ENCODE measurements at regions not wholly inside any gene's neighbourhood (a gene's known extent, or its start where the extent isn't known, plus 50 kb on each side); places are given as distances from the start of the nearest gene placed in this dataset.

DNA sequence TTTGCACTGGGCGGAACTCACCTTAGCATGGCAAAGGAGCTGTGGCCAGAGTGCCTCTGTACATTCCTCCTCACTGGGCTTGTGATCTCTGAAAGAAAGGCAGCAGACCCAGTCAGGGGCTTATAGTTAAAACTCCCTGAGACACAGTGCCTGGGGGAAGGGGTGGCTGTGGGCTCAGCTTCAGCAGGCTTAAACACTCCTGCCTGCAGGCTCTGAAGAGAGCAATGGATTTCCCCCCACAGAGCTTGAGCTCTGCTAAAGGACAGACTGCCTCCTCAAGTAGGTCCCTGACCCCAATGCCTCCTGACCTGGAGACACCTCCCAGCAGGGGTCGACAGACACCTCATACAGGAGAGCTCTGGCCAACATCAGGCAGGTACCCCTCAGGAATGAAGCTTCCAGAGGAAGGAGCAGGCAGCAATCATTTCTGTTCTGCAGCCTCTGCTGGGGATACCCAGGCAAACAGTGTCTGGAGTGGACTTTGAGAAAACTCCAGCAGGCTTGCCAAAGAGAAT lies 327.5 kb upstream of the SLC16A7 start:
- DNase-seq, result no peak
- TF ChIP-seq, protein P1, sequence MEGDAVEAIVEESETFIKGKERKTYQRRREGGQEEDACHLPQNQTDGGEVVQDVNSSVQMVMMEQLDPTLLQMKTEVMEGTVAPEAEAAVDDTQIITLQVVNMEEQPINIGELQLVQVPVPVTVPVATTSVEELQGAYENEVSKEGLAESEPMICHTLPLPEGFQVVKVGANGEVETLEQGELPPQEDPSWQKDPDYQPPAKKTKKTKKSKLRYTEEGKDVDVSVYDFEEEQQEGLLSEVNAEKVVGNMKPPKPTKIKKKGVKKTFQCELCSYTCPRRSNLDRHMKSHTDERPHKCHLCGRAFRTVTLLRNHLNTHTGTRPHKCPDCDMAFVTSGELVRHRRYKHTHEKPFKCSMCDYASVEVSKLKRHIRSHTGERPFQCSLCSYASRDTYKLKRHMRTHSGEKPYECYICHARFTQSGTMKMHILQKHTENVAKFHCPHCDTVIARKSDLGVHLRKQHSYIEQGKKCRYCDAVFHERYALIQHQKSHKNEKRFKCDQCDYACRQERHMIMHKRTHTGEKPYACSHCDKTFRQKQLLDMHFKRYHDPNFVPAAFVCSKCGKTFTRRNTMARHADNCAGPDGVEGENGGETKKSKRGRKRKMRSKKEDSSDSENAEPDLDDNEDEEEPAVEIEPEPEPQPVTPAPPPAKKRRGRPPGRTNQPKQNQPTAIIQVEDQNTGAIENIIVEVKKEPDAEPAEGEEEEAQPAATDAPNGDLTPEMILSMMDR (IDR thresholded peaks at IDR 0.05; ENCODE audit: borderline replicate concordance), result no peak
- intact Hi-C loops (cut with micrococcal nuclease), result no loop called here
- peaks cover 42% of the 10 kb centered on the region for H3K9me3 ChIP-seq (replicated peaks)
- no peaks in the 10 kb centered on the region for H3K36me3 ChIP-seq
- no peaks in the 10 kb centered on the region for H3K4me1 ChIP-seq
- H3K27ac ChIP-seq (replicated peaks), result no peak overlapping the region
- H3K4me3 ChIP-seq, result no peak overlapping the region
- no peaks in the 10 kb centered on the region for H3K27me3 ChIP-seq (ENCODE audit: low read depth)

DNA sequence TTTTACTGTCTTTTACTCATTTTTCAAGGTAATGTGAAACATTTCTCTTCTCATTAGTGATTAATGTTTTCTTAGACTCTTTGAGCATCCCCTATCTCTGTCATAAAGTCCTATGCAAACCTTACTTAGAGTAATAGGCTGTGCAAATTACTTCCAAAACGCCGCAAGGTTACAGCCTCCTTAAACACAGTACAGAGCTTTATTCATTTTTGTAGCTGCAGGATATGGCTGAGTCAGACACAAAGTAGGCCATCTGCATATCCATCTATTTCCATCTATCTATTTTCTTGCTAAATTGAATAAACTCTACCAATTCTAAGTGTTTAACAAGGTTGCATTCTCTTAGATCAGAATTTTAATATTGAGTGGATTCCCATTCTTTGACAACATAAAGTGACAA lies 335.6 kb upstream of the SLC16A7 start:
- no peak for DNase-seq
- no peak overlapping the region for H3K27ac ChIP-seq (replicated peaks)
- H3K4me3 ChIP-seq, result no peak overlapping the region
- intact Hi-C loops (cut with micrococcal nuclease), result no loop called here
- H3K27me3 ChIP-seq (ENCODE audit: low read depth), result no peaks in the 10 kb centered on the region
- no peaks in the 10 kb centered on the region for H3K4me1 ChIP-seq
- TF ChIP-seq, protein P1 (IDR thresholded peaks at IDR 0.05; ENCODE audit: borderline replicate concordance), result no peak
- H3K36me3 ChIP-seq, result no peaks in the 10 kb centered on the region
- peaks cover 11% of the 10 kb centered on the region for H3K9me3 ChIP-seq (replicated peaks)

DNA sequence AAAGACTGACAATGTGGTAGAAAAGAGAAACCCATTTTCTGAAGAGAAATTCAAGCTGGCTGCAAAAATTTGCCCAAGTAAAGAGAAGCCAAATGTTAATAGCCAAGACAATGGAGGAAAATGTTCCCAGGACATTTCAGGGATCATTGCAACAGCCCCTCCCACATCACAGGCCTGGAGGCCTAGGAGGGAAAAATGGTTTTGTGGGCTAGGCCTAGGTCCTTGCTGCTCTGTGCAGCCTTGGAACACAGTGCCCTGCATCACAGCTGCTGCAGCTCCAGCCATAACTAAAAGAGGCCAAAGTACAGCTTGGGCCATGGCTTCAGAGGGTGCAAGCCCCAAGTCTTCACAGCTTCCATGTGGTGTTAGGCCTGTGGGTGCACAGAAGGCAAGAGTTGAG lies 332.4 kb upstream of the LRIG3 start:
- H3K9me3 ChIP-seq (replicated peaks), result peaks cover 49% of the 10 kb centered on the region
- no peak overlapping the region for H3K27ac ChIP-seq (replicated peaks)
- H3K27me3 ChIP-seq (ENCODE audit: low read depth), result no peaks in the 10 kb centered on the region
- no peak overlapping the region for H3K4me3 ChIP-seq
- TF ChIP-seq, protein P1 (IDR thresholded peaks at IDR 0.05; ENCODE audit: borderline replicate concordance), result no peak
- H3K36me3 ChIP-seq, result no peaks in the 10 kb centered on the region
- intact Hi-C loops (cut with micrococcal nuclease), result no loop called here
- H3K4me1 ChIP-seq, result no peaks in the 10 kb centered on the region
- DNase-seq, result no peak

DNA sequence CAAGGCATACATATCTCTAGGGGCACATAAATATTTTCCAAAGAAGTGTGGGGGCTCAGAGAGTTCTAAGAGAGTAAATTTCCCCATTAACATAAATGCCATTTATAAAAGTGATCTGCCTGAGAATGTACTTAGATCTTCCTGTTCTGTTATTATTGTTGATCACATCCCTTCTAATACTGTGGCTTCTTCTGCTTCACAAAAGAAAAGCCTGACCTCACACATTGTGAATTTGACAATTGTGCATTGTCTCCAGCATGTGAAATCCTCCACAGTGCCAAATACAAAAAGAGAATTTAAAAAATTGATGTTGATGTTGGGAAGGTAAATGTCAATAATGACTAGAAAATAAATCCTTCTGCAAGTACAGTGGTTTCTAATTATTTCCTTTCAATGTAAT lies 330.5 kb upstream of the LRIG3 start:
- no peak overlapping the region for H3K4me3 ChIP-seq
- DNase-seq, result no peak
- TF ChIP-seq, protein P1 (IDR thresholded peaks at IDR 0.05; ENCODE audit: borderline replicate concordance), result no peak
- intact Hi-C loops (cut with micrococcal nuclease), result no loop called here
- no peaks in the 10 kb centered on the region for H3K4me1 ChIP-seq
- no peaks in the 10 kb centered on the region for H3K36me3 ChIP-seq
- H3K27ac ChIP-seq (replicated peaks), result no peak overlapping the region
- H3K9me3 ChIP-seq (replicated peaks), result peaks cover 42% of the 10 kb centered on the region
- no peaks in the 10 kb centered on the region for H3K27me3 ChIP-seq (ENCODE audit: low read depth)

DNA sequence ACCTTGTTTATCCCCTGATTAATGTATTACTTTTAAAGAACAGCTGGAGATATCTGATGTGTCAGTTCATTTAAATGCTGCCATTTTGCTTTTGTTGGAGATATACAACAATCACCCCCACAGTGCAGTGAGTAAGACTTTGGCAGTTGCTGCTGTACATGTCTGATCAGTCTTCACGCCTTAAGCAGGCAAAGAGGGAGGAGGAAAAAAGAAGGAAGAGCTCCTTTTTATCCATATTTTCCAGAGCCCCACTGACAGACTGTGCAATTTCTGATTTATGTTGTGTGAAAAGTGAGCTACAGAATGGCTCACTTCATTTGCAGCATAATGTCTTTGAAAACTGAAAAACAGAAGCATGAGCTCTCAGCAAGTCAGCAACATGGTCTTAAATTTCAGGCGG lies 319.7 kb upstream of the LRIG3 start:
- H3K27me3 ChIP-seq (ENCODE audit: low read depth), result no peaks in the 10 kb centered on the region
- intact Hi-C loops (cut with micrococcal nuclease), result no loop called here
- no peak for DNase-seq
- no peaks in the 10 kb centered on the region for H3K4me1 ChIP-seq
- no peak overlapping the region for H3K27ac ChIP-seq (replicated peaks)
- no peaks in the 10 kb centered on the region for H3K9me3 ChIP-seq (replicated peaks)
- TF ChIP-seq, protein P1 (IDR thresholded peaks at IDR 0.05; ENCODE audit: borderline replicate concordance), result no peak
- H3K36me3 ChIP-seq, result no peaks in the 10 kb centered on the region
- H3K4me3 ChIP-seq, result no peak overlapping the region

DNA sequence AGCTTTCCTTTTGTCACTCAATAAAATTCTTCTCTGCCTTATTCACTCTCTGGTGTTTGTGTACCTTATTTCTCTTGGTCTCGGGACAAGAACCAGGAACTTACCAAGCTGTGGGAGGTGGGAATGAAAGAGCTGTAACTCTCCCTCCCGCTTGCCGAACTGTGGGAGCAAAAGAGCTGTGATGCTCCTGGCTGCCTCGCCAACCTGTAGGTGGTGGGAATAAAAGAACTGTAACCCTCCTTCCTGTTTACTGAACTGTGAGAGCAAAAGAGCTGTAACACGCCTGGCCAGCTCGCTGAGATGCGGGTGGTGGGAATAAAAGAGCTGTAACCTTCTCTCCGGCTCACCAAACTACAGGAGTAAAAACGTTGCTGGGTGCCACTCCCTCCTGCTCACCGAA lies 314.1 kb upstream of the LRIG3 start:
- TF ChIP-seq, protein P1 (IDR thresholded peaks at IDR 0.05; ENCODE audit: borderline replicate concordance), result no peak
- no peak overlapping the region for H3K4me3 ChIP-seq
- no peaks in the 10 kb centered on the region for H3K36me3 ChIP-seq
- intact Hi-C loops (cut with micrococcal nuclease), result no loop called here
- no peaks in the 10 kb centered on the region for H3K27me3 ChIP-seq (ENCODE audit: low read depth)
- no peaks in the 10 kb centered on the region for H3K4me1 ChIP-seq
- H3K9me3 ChIP-seq (replicated peaks), result no peaks in the 10 kb centered on the region
- H3K27ac ChIP-seq (replicated peaks), result no peak overlapping the region
- no peak for DNase-seq
